WI38 (cell line): ENCODE measurements at regions not wholly inside any gene's neighbourhood (a gene's known extent, or its start where the extent isn't known, plus 50 kb on each side); places are given as distances from the start of the nearest gene placed in this dataset.

Source experiments
- H3K4me3 ChIP-seq: 2 replicates; pipeline ENCODE4 v1.5.1; 2011; ENCODE audit warnings: low read depth, mild to moderate bottlenecking, control low read depth, low read length
- CTCF ChIP-seq: IDR thresholded peaks from 2 replicates; pipeline ENCODE4 v1.5.1; 2012; ENCODE audit warnings: low read depth, mild to moderate bottlenecking, control low read depth, low read length

GRCh38 chr1:59173721-59174120 lies 123.2 kb upstream of the FGGY start:
- H3K4me3 ChIP-seq = no peak overlapping the region
- no peak for TF ChIP-seq CTCF

- TF ChIP-seq CTCF = no peak
- H3K4me3 ChIP-seq = no peak overlapping the region
Measured at GRCh38 chr1:59176471-59176870, 120.4 kb upstream of the FGGY start.

GRCh38 chr1:59177756-59178155 lies 119.1 kb upstream of the FGGY start:
- no peak overlapping the region for H3K4me3 ChIP-seq
- no peak for TF ChIP-seq CTCF

GRCh38 chr1:59178339-59179187 lies 118.3 kb upstream of the FGGY start:
- no peak for TF ChIP-seq CTCF

GRCh38 chr1:59179673-59180072 lies 117.2 kb upstream of the FGGY start:
- no peak overlapping the region for H3K4me3 ChIP-seq
- no peak for TF ChIP-seq CTCF

More at GRCh38 chr1:59178339-59179187, 118.3 kb upstream of the FGGY start:
- no peak overlapping the region for H3K4me3 ChIP-seq

GRCh38 chr1:59180735-59181134 lies 116.2 kb upstream of the FGGY start:
- no peak for TF ChIP-seq CTCF
- H3K4me3 ChIP-seq = no peak overlapping the region

GRCh38 chr1:59183749-59184317 lies 113.1 kb upstream of the FGGY start:
- TF ChIP-seq CTCF = no peak
- no peak overlapping the region for H3K4me3 ChIP-seq
